ENCODE measurements at regions not wholly inside any gene's neighbourhood (a gene's known extent, or its start where the extent isn't known, plus 50 kb on each side); places are given as distances from the start of the nearest gene placed in this dataset.

GRCh38 chr2:158918452-158918851 lies 50.0 kb upstream of the TANC1 start:
- H2BK20ac ChIP-seq (ENCODE audit: low read depth, low read length, poor library complexity, severe bottlenecking): no peak overlapping the region
- H2BK15ac ChIP-seq (ENCODE audit: low read depth, low read length): no peak overlapping the region
- no peak overlapping the region for H3K18ac ChIP-seq (ENCODE audit: insufficient read length, low read depth, low read length)
- no peaks in the 10 kb centered on the region for H3K23me2 ChIP-seq (ENCODE audit: insufficient read length, low read depth, low read length, poor library complexity, severe bottlenecking)
- no peaks in the 10 kb centered on the region for H3K79me2 ChIP-seq (ENCODE audit: insufficient read depth, low read length)
- H3K27me3 ChIP-seq (ENCODE audit: insufficient read depth, low read length): no peaks in the 10 kb centered on the region
- H3K9me3 ChIP-seq (ENCODE audit: control insufficient read depth, low read depth, low read length): no peaks in the 10 kb centered on the region
- Mint-ChIP-seq H3K4me3 (no peak overlapping the region), H3K36me3 (ENCODE audit: insufficient read depth in 1 of 3, low read depth in 3 of 3) (peaks cover 0 to 2% (median 0%) of the 10 kb centered on the region in 3 experiments; a peak in 3 of 7 replicates), H3K27ac (no peak overlapping the region), H3K9me3 (peaks cover 0 to 3% of the 10 kb centered on the region in 2 experiments; a peak in 2 of 5 replicates), H3K27me3 (ENCODE audit: low read depth) (no peaks in the 10 kb centered on the region), H3K4me1 (peaks cover 34 to 41% of the 10 kb centered on the region in 2 experiments)
- no peak overlapping the region for H3K23ac ChIP-seq (ENCODE audit: insufficient read length, low read depth, low read length)
- H3K14ac ChIP-seq (ENCODE audit: insufficient read depth, low read length): no peak overlapping the region
- H3K27ac ChIP-seq (ENCODE audit: insufficient read length, low read depth, low read length): no peak overlapping the region
- no peak overlapping the region for H3K4ac ChIP-seq (ENCODE audit: low read depth, low read length)
- H3T11ph ChIP-seq (ENCODE audit: low read length): no peak overlapping the region
- no peak overlapping the region for H4K5ac ChIP-seq (ENCODE audit: insufficient read length, low read depth, low read length)
- H3K9ac ChIP-seq (ENCODE audit: extremely low read depth, insufficient read length, low read length): no peak overlapping the region
- no peak overlapping the region for H2BK5ac ChIP-seq (ENCODE audit: insufficient read length, low read length)
- no peaks in the 10 kb centered on the region for H4K20me1 ChIP-seq (ENCODE audit: control insufficient read depth, insufficient read depth, insufficient read length)
- no peak overlapping the region for H4K91ac ChIP-seq (ENCODE audit: insufficient read length, low read depth, low read length)
- H3K79me1 ChIP-seq (ENCODE audit: insufficient read depth, low read depth, low read length, poor library complexity, severe bottlenecking): no peaks in the 10 kb centered on the region
- DNase-seq: no peak
- H3K56ac ChIP-seq (ENCODE audit: insufficient read length, low read depth, low read length): no peak overlapping the region
- no peak overlapping the region for H3K4me2 ChIP-seq (ENCODE audit: insufficient read depth, insufficient read length, low read length)
- no peak overlapping the region for H2AK5ac ChIP-seq (ENCODE audit: insufficient read length, low read length)
- H2BK12ac ChIP-seq (ENCODE audit: insufficient read length, low read depth, low read length): no peak overlapping the region
- 0 out of 2 replicates have a peak, but pooled peaks cover 2% of the 10 kb centered on the region for H3K4me1 ChIP-seq (ENCODE audit: insufficient read depth, low read length)
- H2BK120ac ChIP-seq (ENCODE audit: low read depth, low read length, poor library complexity, severe bottlenecking): no peak overlapping the region
- no peak overlapping the region for H4K8ac ChIP-seq (replicated peaks; ENCODE audit: insufficient read length, low read depth, low read length)
- TF ChIP-seq CTCF (conservative IDR thresholded peaks at IDR 0.05): no peak
- H2AFZ ChIP-seq (ENCODE audit: low read length): no peak overlapping the region
